ENCODE measurements at regions not wholly inside any gene's neighbourhood (a gene's known extent, or its start where the extent isn't known, plus 50 kb on each side); places are given as distances from the start of the nearest gene placed in this dataset.

GRCh38 chr6:8337147-8337546 is 98.2 kb downstream of the SLC35B3 start:
- Histone ChIP-seq H3K36me3 (no peaks in the 10 kb centered on the region), H3K27me3 (no peaks in the 10 kb centered on the region), H3K9me3 (no peaks in the 10 kb centered on the region), H3K4me3 (no peak overlapping the region), H3K4me1 (no peaks in the 10 kb centered on the region), H3K27ac (no peak overlapping the region)
- DNase-seq = no peak
- TF ChIP-seq CTCF (IDR thresholded peaks at IDR 0.05) = no peak
- TF ChIP-seq POLR2A (IDR thresholded peaks at IDR 0.05) = no peak
- TF ChIP-seq EP300 (IDR thresholded peaks at IDR 0.05) = no peak
- TF ChIP-seq POLR2AphosphoS5 (IDR thresholded peaks at IDR 0.05) = no peak
- ATAC-seq (ENCODE audit: low FRiP score in 2 of 2) = no peak
- WGBS, 2 donors = 45 to 58% methylated on average over 4 of the region's 4 CpGs

GRCh38 chr6:8336406-8337057 is 98.8 kb downstream of the SLC35B3 start:
- DNase-seq (no peak), ATAC-seq (ENCODE audit: low FRiP score in 2 of 2) (no peak)
- H3K27me3 ChIP-seq = no peaks in the 10 kb centered on the region
- H3K9me3 ChIP-seq = no peaks in the 10 kb centered on the region
- H3K4me3 ChIP-seq = no peak overlapping the region
- TF ChIP-seq CTCF (IDR thresholded peaks at IDR 0.05) = no peak
- TF ChIP-seq POLR2A (IDR thresholded peaks at IDR 0.05) = no peak
- TF ChIP-seq EP300 (IDR thresholded peaks at IDR 0.05) = no peak
- no peak for TF ChIP-seq POLR2AphosphoS5 (IDR thresholded peaks at IDR 0.05)
- no peaks in the 10 kb centered on the region for H3K4me1 ChIP-seq
- WGBS, 2 donors = 76 to 81% methylated on average over 11 of the region's 11 CpGs
- no peak overlapping the region for H3K27ac ChIP-seq
- no peaks in the 10 kb centered on the region for H3K36me3 ChIP-seq

- Histone ChIP-seq H3K27me3 (no peaks in the 10 kb centered on the region), H3K4me1 (no peaks in the 10 kb centered on the region), H3K36me3 (no peaks in the 10 kb centered on the region), H3K27ac (no peak overlapping the region), H3K9me3 (no peaks in the 10 kb centered on the region), H3K4me3 (no peak overlapping the region)
- ATAC-seq (ENCODE audit: low FRiP score in 2 of 2) (no peak), DNase-seq (no peak)
- 87 to 95% methylated on average over 7 of the region's 7 CpGs for WGBS, 2 donors
- TF ChIP-seq POLR2A (IDR thresholded peaks at IDR 0.05) (no peak), CTCF (IDR thresholded peaks at IDR 0.05) (no peak), POLR2AphosphoS5 (IDR thresholded peaks at IDR 0.05) (no peak), EP300 (IDR thresholded peaks at IDR 0.05) (no peak)
Observed at GRCh38 chr6:8335896-8336295, 99.4 kb downstream of the SLC35B3 start.

GRCh38 chr6:8335381-8335780 is 100.0 kb downstream of the SLC35B3 start:
- H3K4me1 ChIP-seq = no peaks in the 10 kb centered on the region
- DNase-seq (no peak), ATAC-seq (ENCODE audit: low FRiP score in 2 of 2) (no peak)
- TF ChIP-seq POLR2AphosphoS5 (IDR thresholded peaks at IDR 0.05) = no peak
- TF ChIP-seq POLR2A (IDR thresholded peaks at IDR 0.05) = no peak
- H3K27me3 ChIP-seq = no peaks in the 10 kb centered on the region
- 96 to 100% methylated on average over 1 of the region's 1 CpG for whole genome bisulfite sequencing, 2 donors
- no peaks in the 10 kb centered on the region for H3K9me3 ChIP-seq
- H3K36me3 ChIP-seq = no peaks in the 10 kb centered on the region
- H3K4me3 ChIP-seq = no peak overlapping the region
- no peak overlapping the region for H3K27ac ChIP-seq

- Histone ChIP-seq H3K4me3 (no peak overlapping the region), H3K36me3 (no peaks in the 10 kb centered on the region), H3K4me1 (no peaks in the 10 kb centered on the region), H3K27ac (no peak overlapping the region), H3K27me3 (no peaks in the 10 kb centered on the region), H3K9me3 (no peaks in the 10 kb centered on the region)
- no peak for ATAC-seq (ENCODE audit: low FRiP score in 2 of 2)
- TF ChIP-seq POLR2A (IDR thresholded peaks at IDR 0.05) (no peak), CTCF (IDR thresholded peaks at IDR 0.05) (no peak), EP300 (IDR thresholded peaks at IDR 0.05) (no peak), POLR2AphosphoS5 (IDR thresholded peaks at IDR 0.05) (no peak)
- DNase-seq = no peak
- WGBS, 2 donors = 62 to 67% methylated on average over 5 of the region's 5 CpGs
Observed at GRCh38 chr6:8334113-8334512, 101.2 kb downstream of the SLC35B3 start.
